ENCODE measurements at regions not wholly inside any gene's neighbourhood (a gene's known extent, or its start where the extent isn't known, plus 50 kb on each side); places are given as distances from the start of the nearest gene placed in this dataset.

DNA sequence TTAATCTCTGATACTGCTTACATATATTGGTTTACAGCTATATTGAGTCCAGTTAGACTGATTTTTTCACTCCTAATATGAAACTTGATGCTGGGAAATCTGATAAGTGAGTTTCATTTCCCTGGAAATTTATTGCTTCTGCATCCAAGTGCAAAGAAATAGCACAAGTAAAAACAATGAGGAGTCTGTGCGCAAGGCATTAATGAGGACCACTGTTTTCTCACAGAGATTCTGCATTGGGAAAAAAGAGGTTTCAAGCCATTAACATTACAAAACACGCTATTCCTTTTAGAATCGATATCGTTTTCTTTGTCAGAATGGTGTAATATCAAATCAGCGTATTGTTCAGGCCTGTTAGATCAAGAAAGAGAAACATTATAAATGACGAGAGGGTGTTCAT lies 723.3 kb upstream of the ARRDC4 start:
- TF ChIP-seq, protein P1, sequence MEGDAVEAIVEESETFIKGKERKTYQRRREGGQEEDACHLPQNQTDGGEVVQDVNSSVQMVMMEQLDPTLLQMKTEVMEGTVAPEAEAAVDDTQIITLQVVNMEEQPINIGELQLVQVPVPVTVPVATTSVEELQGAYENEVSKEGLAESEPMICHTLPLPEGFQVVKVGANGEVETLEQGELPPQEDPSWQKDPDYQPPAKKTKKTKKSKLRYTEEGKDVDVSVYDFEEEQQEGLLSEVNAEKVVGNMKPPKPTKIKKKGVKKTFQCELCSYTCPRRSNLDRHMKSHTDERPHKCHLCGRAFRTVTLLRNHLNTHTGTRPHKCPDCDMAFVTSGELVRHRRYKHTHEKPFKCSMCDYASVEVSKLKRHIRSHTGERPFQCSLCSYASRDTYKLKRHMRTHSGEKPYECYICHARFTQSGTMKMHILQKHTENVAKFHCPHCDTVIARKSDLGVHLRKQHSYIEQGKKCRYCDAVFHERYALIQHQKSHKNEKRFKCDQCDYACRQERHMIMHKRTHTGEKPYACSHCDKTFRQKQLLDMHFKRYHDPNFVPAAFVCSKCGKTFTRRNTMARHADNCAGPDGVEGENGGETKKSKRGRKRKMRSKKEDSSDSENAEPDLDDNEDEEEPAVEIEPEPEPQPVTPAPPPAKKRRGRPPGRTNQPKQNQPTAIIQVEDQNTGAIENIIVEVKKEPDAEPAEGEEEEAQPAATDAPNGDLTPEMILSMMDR (IDR thresholded peaks at IDR 0.05; ENCODE audit: low read depth, low read length), result no peak
- TF ChIP-seq EZH2phosphoT487 (IDR thresholded peaks at IDR 0.05; ENCODE audit: low read depth), result no peak

Data from OCI-LY3 (cell line).